Ovary (tissue), 7 donors: ENCODE measurements at regions not wholly inside any gene's neighbourhood (a gene's known extent, or its start where the extent isn't known, plus 50 kb on each side); places are given as distances from the start of the nearest gene placed in this dataset.

ENCODE experiments used
- DNase-seq, 5 donors: peaks; one replicate each; pipeline ENCODE4 v3.0.0-alpha.2; 2019 to 2020
- H3K27ac ChIP-seq, 2 donors: fragments of 200-600 bp; one replicate each; pipeline versions ENCODE4 v1.5.1 to v1.8.0; 2019 to 2022
- H3K27me3 ChIP-seq: fragments of 200-600 bp; one replicate; pipeline ENCODE4 v1.8.0; 2022
- H3K36me3 ChIP-seq: fragments of 200-600 bp; sonication (generic); one replicate; pipeline ENCODE4 v1.5.1; 2019
- H3K4me1 ChIP-seq: one replicate; pipeline ENCODE4 v1.8.1; 2013; ENCODE audit warnings: mild to moderate bottlenecking, moderate library complexity; ENCODE audit not compliant: insufficient read depth
- H3K4me3 ChIP-seq: fragments of 200-600 bp; sonication (generic); one replicate; pipeline ENCODE4 v1.5.1; 2017
- H3K9me3 ChIP-seq, 2 donors: fragments of 200-600 bp in 1 of 2; sonication (generic) in 1 of 2; one replicate each; pipeline versions ENCODE4 v1.5.1 to v1.8.1; 2013 to 2019; ENCODE audit warnings: mild to moderate bottlenecking in 1 of 2, moderate library complexity in 1 of 2
- EP300 ChIP-seq: sonication (generic); formaldehyde crosslinking; IDR thresholded peaks from one replicate; pipeline ENCODE4 v1.6.1; 2017; ENCODE audit warnings: antibody characterized with exemption
- POLR2A ChIP-seq: fragments of 450-650 bp; IDR thresholded peaks from one replicate; pipeline ENCODE4 v1.6.1; 2017; ENCODE audit warnings: antibody characterized with exemption, mild to moderate bottlenecking, moderate library complexity
- WGBS, 3 donors: extraction: QIAGEN DNeasy Blood & Tissue Kit in 1 of 3; methylation state at CpG; one replicate each; pipeline versions ENCODE4 v1.1.5 to v1.1.7; 2013 to 2017; 5-methylcytosine and 5-hydroxymethylcytosine counted together
- intact Hi-C, 4 donors: fragments of 100-400 bp; cut with DNase I; formaldehyde crosslinking; loops; one replicate each; pipeline versions ENCODE4 v1.11.0 to v1.15.1; 2022 to 2023
- TF ChIP-seq, protein P1 (sequence below), 3 donors: fragments of 450-650 bp in 2 of 3; fragments of 200-600 bp in 1 of 3; IDR thresholded peaks; one replicate each; pipeline versions ENCODE4 v1.5.1 to v1.8.0; 2016 to 2022; ENCODE audit warnings: antibody characterized with exemption in 3 of 3, mild to moderate bottlenecking in 1 of 3
- donor health status: DM: no; HTN: no; CAD: no; lungs with moderate emphysema.
- donor health status: DM: no; HTN: no; CAD: no.
- donor health status: Bipolar disorder and iron deficiency.
- donor health status: DM: no; HTN: no; CAD: no.
- donor health status: DM: yes; HTN: yes; CAD: no.

- Histone ChIP-seq H3K4me3 (no peak overlapping the region), H3K4me1 (no peaks in the 10 kb centered on the region), H3K36me3 (no peaks in the 10 kb centered on the region), H3K27ac (no peak overlapping the region), H3K27me3 (no peaks in the 10 kb centered on the region), H3K9me3 (no peaks in the 10 kb centered on the region)
- TF ChIP-seq EP300 = no peak
- TF ChIP-seq, protein P1, sequence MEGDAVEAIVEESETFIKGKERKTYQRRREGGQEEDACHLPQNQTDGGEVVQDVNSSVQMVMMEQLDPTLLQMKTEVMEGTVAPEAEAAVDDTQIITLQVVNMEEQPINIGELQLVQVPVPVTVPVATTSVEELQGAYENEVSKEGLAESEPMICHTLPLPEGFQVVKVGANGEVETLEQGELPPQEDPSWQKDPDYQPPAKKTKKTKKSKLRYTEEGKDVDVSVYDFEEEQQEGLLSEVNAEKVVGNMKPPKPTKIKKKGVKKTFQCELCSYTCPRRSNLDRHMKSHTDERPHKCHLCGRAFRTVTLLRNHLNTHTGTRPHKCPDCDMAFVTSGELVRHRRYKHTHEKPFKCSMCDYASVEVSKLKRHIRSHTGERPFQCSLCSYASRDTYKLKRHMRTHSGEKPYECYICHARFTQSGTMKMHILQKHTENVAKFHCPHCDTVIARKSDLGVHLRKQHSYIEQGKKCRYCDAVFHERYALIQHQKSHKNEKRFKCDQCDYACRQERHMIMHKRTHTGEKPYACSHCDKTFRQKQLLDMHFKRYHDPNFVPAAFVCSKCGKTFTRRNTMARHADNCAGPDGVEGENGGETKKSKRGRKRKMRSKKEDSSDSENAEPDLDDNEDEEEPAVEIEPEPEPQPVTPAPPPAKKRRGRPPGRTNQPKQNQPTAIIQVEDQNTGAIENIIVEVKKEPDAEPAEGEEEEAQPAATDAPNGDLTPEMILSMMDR (IDR thresholded peaks at IDR 0.05) = no peak
- no peak for TF ChIP-seq POLR2A
- WGBS, 3 donors = 52 to 71% (median 54%) methylated on average over 1 of the region's 1 CpG
- intact Hi-C loops = no loop called here
- DNase-seq = no peak
Observed at GRCh38 chr6:92541448-92542060, 877.8 kb downstream of the EPHA7 start.

- Histone ChIP-seq H3K27ac (no peak overlapping the region), H3K36me3 (no peaks in the 10 kb centered on the region), H3K27me3 (no peaks in the 10 kb centered on the region), H3K9me3 (no peaks in the 10 kb centered on the region), H3K4me3 (no peak overlapping the region), H3K4me1 (no peaks in the 10 kb centered on the region)
- intact Hi-C loops = no loop called here
- no peak for DNase-seq
- TF ChIP-seq POLR2A (no peak), EP300 (no peak)
- TF ChIP-seq, protein P1 (IDR thresholded peaks at IDR 0.05) = no peak
Observed at GRCh38 chr6:92538926-92539325, 880.4 kb downstream of the EPHA7 start.

GRCh38 chr6:92538275-92538674, 881.1 kb downstream of the EPHA7 start:
- Histone ChIP-seq H3K36me3 (no peaks in the 10 kb centered on the region), H3K27ac (no peak overlapping the region), H3K27me3 (no peaks in the 10 kb centered on the region), H3K4me3 (no peak overlapping the region), H3K9me3 (no peaks in the 10 kb centered on the region), H3K4me1 (no peaks in the 10 kb centered on the region)
- WGBS, 3 donors = 0 to 30% (median 23%) methylated on average over 1 of the region's 1 CpG
- intact Hi-C loops = no loop called here
- TF ChIP-seq, protein P1 (IDR thresholded peaks at IDR 0.05) = no peak
- no peak for TF ChIP-seq POLR2A
- no peak for TF ChIP-seq EP300
- DNase-seq = no peak

- intact Hi-C loops = no loop called here
- 54 to 57% (median 56%) methylated on average over 3 of the region's 3 CpGs for WGBS, 3 donors
- no peaks in the 10 kb centered on the region for H3K9me3 ChIP-seq
Observed at GRCh38 chr6:92534109-92534508, 885.2 kb downstream of the EPHA7 start.

More at GRCh38 chr6:92534109-92534508, 885.2 kb downstream of the EPHA7 start:
- Histone ChIP-seq H3K27me3 (no peaks in the 10 kb centered on the region), H3K27ac (no peak overlapping the region), H3K4me1 (no peaks in the 10 kb centered on the region), H3K36me3 (no peaks in the 10 kb centered on the region), H3K4me3 (no peak overlapping the region)
- DNase-seq = no peak
- TF ChIP-seq, protein P1 (IDR thresholded peaks at IDR 0.05) = no peak
- TF ChIP-seq POLR2A (no peak), EP300 (no peak)
